Peyer's patch (tissue), 4 donors: ENCODE measurements at regions not wholly inside any gene's neighbourhood (a gene's known extent, or its start where the extent isn't known, plus 50 kb on each side); places are given as distances from the start of the nearest gene placed in this dataset.

Source experiments
- DNase-seq, 3 donors: peaks; one replicate each; pipeline ENCODE4 v3.0.0-alpha.2; 2017 to 2019
- H3K27ac ChIP-seq, 4 donors: fragments of 200-600 bp; sonication (generic); one replicate each; pipeline ENCODE4 v1.5.1; 2016 to 2019
- H3K27me3 ChIP-seq, 2 donors: fragments of 200-600 bp; sonication (generic); one replicate each; pipeline ENCODE4 v1.5.1; 2019
- H3K36me3 ChIP-seq, 3 donors: fragments of 200-600 bp; sonication (generic); one replicate each; pipeline ENCODE4 v1.5.1; 2016 to 2019
- H3K4me1 ChIP-seq, 4 donors: fragments of 200-600 bp; sonication (generic); one replicate each; pipeline ENCODE4 v1.5.1; 2016 to 2019
- H3K4me3 ChIP-seq, 4 donors: fragments of 200-600 bp; sonication (generic); 1 replicate in 3 of 4; 2 replicates in 1 of 4; pipeline ENCODE4 v1.5.1; 2016 to 2019; ENCODE audit warnings: mild to moderate bottlenecking in 1 of 4
- H3K9me3 ChIP-seq, 4 donors: fragments of 200-600 bp; sonication (generic); one replicate each; pipeline ENCODE4 v1.5.1; 2016 to 2019; ENCODE audit warnings: mild to moderate bottlenecking in 1 of 4
- POLR2A ChIP-seq, 2 donors: fragments of 450-650 bp; IDR thresholded peaks; one replicate each; pipeline ENCODE4 v1.5.1; 2017; ENCODE audit warnings: antibody characterized with exemption in 2 of 2, mild to moderate bottlenecking in 2 of 2, moderate library complexity in 2 of 2
- TF ChIP-seq, protein P1 (sequence below), 6 experiments: fragments of 450-650 bp in 4 of 6; fragments of 200-600 bp in 2 of 6; sonication (generic) in 1 of 6; IDR thresholded peaks; one replicate each; pipeline ENCODE4 v1.5.1; 2017 to 2019; ENCODE audit warnings: antibody characterized with exemption in 6 of 6, mild to moderate bottlenecking in 3 of 6, moderate library complexity in 1 of 6

DNA sequence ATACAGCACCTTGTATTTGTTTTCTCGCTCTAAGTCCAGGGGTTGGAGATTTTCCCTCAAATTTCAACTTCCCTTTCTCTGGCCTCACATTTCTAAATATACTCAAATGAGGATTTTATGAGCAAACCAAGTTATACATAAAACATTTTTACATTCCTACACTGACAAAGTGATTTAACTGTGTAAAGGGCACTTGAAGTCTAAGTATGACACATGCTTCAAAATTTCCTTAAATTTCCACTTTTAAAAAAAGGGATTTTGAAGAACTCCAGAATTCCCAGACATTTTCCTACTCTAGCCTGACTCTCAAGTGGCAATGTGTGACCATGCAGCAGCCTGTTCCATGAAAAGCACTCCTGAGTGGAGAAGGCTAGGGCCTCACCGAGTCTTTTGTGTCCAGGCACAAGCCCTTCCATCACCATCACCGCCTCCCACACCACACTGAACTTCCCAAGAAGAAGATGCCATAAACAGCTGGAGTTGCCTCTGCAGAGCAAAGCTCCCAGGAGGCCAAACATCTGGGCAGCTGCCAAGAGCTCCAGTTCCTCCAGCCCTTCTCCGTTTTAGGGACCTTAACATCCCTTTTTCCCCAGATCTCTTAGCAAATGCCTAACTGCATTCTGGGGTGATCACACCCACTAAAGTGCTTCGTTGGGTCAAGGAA, 68.9 kb downstream of the NCR2 start:
- Histone ChIP-seq H3K4me3 (no peak overlapping the region), H3K36me3 (no peaks in the 10 kb centered on the region), H3K9me3 (peaks cover 0 to 7% (median 2%) of the 10 kb centered on the region in 4 donors), H3K27ac (no peak overlapping the region), H3K4me1 (no peaks in the 10 kb centered on the region), H3K27me3 (no peaks in the 10 kb centered on the region)
- TF ChIP-seq, protein P1, sequence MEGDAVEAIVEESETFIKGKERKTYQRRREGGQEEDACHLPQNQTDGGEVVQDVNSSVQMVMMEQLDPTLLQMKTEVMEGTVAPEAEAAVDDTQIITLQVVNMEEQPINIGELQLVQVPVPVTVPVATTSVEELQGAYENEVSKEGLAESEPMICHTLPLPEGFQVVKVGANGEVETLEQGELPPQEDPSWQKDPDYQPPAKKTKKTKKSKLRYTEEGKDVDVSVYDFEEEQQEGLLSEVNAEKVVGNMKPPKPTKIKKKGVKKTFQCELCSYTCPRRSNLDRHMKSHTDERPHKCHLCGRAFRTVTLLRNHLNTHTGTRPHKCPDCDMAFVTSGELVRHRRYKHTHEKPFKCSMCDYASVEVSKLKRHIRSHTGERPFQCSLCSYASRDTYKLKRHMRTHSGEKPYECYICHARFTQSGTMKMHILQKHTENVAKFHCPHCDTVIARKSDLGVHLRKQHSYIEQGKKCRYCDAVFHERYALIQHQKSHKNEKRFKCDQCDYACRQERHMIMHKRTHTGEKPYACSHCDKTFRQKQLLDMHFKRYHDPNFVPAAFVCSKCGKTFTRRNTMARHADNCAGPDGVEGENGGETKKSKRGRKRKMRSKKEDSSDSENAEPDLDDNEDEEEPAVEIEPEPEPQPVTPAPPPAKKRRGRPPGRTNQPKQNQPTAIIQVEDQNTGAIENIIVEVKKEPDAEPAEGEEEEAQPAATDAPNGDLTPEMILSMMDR (IDR thresholded peaks at IDR 0.05) = no peak
- TF ChIP-seq POLR2A (IDR thresholded peaks at IDR 0.05) = no peak
- no peak for DNase-seq

DNA sequence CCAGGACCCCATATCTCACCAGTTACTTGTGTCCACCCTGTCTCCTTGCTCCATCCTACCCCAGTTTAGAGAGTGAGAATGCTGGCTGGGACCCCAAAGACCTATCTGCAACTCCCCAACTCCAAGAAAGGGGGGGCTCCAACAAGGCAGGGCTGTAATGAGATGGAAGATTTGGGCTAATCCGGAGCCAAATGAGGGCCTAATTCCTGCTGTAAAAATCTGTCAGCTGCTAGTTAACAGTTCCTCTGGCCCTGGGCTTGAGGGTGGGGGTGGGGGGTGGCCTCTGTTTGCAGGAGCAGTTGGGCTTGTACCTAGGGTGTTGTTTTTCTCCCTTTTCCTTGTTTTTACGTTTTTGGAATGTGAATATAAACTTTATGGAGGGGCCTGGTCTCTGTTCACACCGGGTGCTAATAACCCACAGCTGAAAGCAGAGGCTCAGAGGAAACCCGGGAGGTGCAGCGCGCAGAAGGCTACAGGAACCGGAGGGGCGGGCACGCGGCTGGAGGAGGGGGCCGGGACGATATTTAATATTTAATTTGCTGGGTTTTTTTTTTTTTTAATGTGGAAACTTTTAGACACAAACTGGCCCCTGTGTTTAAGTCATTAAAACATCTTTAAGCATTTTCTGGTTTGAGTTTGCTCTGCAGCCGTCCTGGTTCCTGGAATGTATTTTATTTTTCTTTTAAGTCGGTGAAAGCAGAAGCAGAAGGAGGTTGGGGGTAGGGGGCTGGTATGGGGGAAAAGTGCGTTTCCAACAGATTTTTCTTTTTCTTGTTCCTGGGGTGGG, 70.7 kb downstream of the NCR2 start:
- no peaks in the 10 kb centered on the region for H3K27me3 ChIP-seq
- no peak overlapping the region for H3K27ac ChIP-seq
- H3K36me3 ChIP-seq = no peaks in the 10 kb centered on the region
- H3K4me3 ChIP-seq = no peak overlapping the region
- peaks cover 0 to 7% (median 2%) of the 10 kb centered on the region in 4 donors for H3K9me3 ChIP-seq
- no peaks in the 10 kb centered on the region for H3K4me1 ChIP-seq
- TF ChIP-seq POLR2A (IDR thresholded peaks at IDR 0.05) = no peak
- TF ChIP-seq, protein P1 (IDR thresholded peaks at IDR 0.05) = no peak
- DNase-seq = no peak

DNA sequence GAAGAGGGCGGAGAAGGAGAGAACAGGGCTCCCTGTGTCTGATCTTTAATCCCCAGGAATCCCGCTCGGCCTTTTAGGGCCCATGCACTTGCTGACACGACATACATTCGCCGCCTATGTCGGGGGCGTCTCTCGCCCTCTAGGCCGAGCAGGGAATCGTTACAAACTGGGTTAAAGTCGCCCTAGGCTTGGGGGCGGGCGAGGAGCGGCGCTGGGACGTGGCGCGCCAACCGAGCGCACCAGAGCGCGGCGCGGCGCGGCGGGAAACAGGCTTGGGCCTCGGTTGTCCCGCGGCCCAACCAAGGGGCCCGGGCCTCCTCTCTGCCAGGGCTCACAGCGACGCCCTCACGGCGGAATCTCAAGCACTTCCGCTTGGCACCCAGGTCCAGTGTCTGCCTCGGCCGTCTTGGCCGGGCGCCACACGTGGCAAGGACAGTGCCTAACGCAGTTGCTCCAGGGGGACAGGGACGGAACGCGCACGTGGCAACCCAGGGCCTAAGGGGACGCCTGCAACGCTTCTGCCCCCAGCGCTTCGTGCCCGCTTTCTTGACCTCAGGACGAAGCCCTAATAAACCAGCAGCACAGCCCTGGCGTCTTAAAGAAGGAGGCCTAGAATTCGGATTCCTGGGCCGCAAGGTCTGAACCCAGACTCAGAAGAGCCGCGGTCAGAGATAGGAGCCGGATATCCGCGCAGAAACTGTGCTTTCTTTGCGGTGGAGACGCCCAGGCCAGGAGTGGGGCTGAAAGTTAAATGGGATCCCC, 71.5 kb downstream of the NCR2 start:
- no peaks in the 10 kb centered on the region for H3K4me1 ChIP-seq
- DNase-seq = no peak

DNA sequence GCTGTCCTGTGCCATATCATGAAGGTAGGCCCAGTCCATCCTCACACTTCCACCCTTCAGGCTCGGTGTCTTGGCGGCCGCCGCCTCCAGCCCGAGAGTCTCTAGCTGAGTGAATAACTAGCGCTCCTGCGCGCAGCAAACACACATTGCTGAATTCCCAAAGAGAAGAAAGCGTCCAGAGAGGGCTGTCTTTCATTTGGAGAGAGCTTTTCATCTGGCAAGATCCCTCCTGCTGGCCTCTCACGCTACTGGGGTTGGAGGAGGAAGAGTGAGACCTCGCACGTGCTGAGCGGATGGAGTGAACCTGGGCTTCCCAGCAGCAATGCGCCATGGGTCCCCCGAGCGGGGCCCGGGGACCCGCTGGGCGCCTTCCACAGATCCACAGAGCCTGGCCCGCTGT, 73.2 kb downstream of the NCR2 start:
- TF ChIP-seq, protein P1 (IDR thresholded peaks at IDR 0.05) = no peak
- TF ChIP-seq POLR2A (IDR thresholded peaks at IDR 0.05) = no peak
- Histone ChIP-seq H3K4me3 (no peak overlapping the region), H3K36me3 (no peaks in the 10 kb centered on the region), H3K4me1 (no peaks in the 10 kb centered on the region), H3K27ac (no peak overlapping the region), H3K27me3 (no peaks in the 10 kb centered on the region), H3K9me3 (peaks cover 0 to 4% (median 2%) of the 10 kb centered on the region in 4 donors)
- DNase-seq = no peak

More for the DNA sequence above, 71.5 kb downstream of the NCR2 start:
- peaks cover 0 to 4% (median 2%) of the 10 kb centered on the region in 4 donors for H3K9me3 ChIP-seq
- no peaks in the 10 kb centered on the region for H3K27me3 ChIP-seq
- TF ChIP-seq POLR2A (IDR thresholded peaks at IDR 0.05) = no peak
- TF ChIP-seq, protein P1 (IDR thresholded peaks at IDR 0.05) = no peak
- H3K36me3 ChIP-seq = no peaks in the 10 kb centered on the region
- no peak overlapping the region for H3K27ac ChIP-seq
- no peak overlapping the region for H3K4me3 ChIP-seq

DNA sequence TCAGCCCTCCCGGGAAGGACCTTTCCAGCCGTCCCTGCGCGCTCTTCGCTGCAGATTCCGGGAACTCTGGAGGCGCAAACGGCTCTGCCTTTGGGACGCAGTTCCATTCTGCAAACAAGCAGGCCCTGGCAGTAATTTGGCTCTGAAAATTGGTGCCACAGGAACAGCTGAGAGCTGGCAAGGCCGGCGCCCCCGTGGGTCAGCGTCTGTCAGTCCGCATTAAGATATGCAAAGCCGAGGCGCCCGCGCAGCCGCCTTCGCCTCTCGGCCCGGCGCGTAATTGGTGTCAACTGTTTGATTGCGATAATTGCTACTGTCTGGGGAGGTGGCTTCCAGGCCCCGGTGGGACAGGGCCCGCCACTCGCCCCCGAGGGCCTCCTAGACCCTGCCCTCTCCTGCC, 73.6 kb downstream of the NCR2 start:
- H3K4me3 ChIP-seq = no peak overlapping the region
- no peaks in the 10 kb centered on the region for H3K4me1 ChIP-seq
- TF ChIP-seq POLR2A (IDR thresholded peaks at IDR 0.05) = no peak
- TF ChIP-seq, protein P1 (IDR thresholded peaks at IDR 0.05) = no peak
- H3K36me3 ChIP-seq = no peaks in the 10 kb centered on the region
- H3K9me3 ChIP-seq = peaks cover 0 to 4% (median 2%) of the 10 kb centered on the region in 4 donors
- H3K27me3 ChIP-seq = no peaks in the 10 kb centered on the region
- no peak overlapping the region for H3K27ac ChIP-seq
- no peak for DNase-seq
